ENCODE measurements at regions not wholly inside any gene's neighbourhood (a gene's known extent, or its start where the extent isn't known, plus 50 kb on each side); places are given as distances from the start of the nearest gene placed in this dataset.

DNA sequence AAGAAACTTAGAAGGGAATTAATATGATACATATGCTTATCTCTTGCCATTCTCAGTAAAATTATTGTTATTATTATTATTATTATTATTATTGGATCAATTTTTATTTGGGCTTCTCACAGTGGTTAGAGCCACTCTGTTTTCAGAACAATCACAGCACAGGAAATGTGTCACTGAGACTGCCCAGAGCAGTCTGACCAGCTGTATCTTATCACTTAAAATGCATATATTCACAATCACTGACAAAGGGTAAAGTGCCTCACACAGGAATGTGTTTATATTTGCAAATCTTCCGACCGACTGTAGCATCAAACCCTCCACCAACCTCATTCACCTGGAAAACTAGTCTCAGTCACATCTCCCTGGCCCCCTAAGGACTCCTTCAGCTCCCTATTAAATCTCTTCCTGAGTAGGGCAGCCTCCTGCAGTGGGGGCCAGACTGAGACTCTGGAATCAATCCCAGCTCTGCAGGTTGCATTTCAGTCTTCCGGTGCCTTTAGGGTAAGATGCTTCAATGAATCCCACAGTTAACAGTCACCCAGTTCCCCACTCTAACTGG, 738.3 kb upstream of the SLITRK5 start:
- TF ChIP-seq CTCF (conservative IDR thresholded peaks at IDR 0.05; ENCODE audit: low read length): no peak
- TF ChIP-seq EZH2phosphoT487 (IDR thresholded peaks at IDR 0.05; ENCODE audit: borderline replicate concordance, low read depth, low read length): no peak
